ENCODE measurements at regions not wholly inside any gene's neighbourhood (a gene's known extent, or its start where the extent isn't known, plus 50 kb on each side); places are given as distances from the start of the nearest gene placed in this dataset.

DNA sequence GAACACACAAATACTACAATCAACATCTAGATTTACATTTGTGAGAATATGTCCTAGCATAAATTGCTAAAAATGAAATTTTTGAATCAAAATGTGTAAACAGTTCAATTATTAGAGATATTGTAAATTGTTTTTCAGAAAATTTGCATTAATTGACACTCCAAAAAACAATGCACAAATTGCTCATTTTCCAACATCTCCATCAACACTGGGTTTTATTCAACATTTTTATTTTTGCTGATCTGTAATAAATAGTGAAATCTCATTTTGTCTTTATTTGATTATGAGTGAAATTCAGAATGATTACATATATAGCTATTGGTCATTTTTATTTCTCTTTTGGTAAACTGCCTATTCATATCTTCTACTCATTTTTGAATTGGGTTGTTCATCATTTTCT lies 120.0 kb upstream of the GRIA3 start:
- Histone ChIP-seq H3K4me3 (replicated peaks in 1 of 3; ENCODE audit: low read depth in 2 of 3, low read length in 3 of 3) (no peak overlapping the region), H3K4me2 (replicated peaks; ENCODE audit: extremely low read depth, low read length, poor library complexity, severe bottlenecking) (no peak overlapping the region), H3K4me1 (ENCODE audit: control insufficient read depth in 1 of 2, insufficient read depth in 2 of 2, low read length in 2 of 2) (no peaks in the 10 kb centered on the region), H3K27ac (ENCODE audit: low read depth in 1 of 2, low read length in 2 of 2) (no peak overlapping the region), H3K9ac (ENCODE audit: insufficient read depth, low read length, poor library complexity, severe bottlenecking) (no peak overlapping the region), H3K79me2 (ENCODE audit: insufficient read depth, low read length) (no peaks in the 10 kb centered on the region), H3K9me3 (replicated peaks in 1 of 2; ENCODE audit: control insufficient read depth in 1 of 2, insufficient read depth in 1 of 2, low read length in 2 of 2) (no peaks in the 10 kb centered on the region), H2AFZ (ENCODE audit: insufficient read depth, low read depth, low read length, poor library complexity, severe bottlenecking) (no peak overlapping the region), H3K27me3 (ENCODE audit: control insufficient read depth in 2 of 2, insufficient read depth in 2 of 2, low read length in 2 of 2) (no peaks in the 10 kb centered on the region), H3K36me3 (replicated peaks in 1 of 2; ENCODE audit: control insufficient read depth in 1 of 2, insufficient read depth in 2 of 2, low read length in 2 of 2) (no peaks in the 10 kb centered on the region), H4K20me1 (ENCODE audit: insufficient read depth, low read length) (no peaks in the 10 kb centered on the region)
- intact Hi-C loops (cut with micrococcal nuclease): no loop called here
- peaks cover 0 to 14% (median 3%) of the 10 kb centered on the region in 7 donors for H3K9me3 Mint-ChIP-seq
- H3K27me3 Mint-ChIP-seq (ENCODE audit: low read depth in 3 of 3): no peaks in the 10 kb centered on the region
- no peak for DNase-seq
- no peaks in the 10 kb centered on the region for H3K4me1 Mint-ChIP-seq
- H3K4me3 Mint-ChIP-seq: no peak overlapping the region
- no peak overlapping the region for H3K27ac Mint-ChIP-seq
- TF ChIP-seq, protein P1, sequence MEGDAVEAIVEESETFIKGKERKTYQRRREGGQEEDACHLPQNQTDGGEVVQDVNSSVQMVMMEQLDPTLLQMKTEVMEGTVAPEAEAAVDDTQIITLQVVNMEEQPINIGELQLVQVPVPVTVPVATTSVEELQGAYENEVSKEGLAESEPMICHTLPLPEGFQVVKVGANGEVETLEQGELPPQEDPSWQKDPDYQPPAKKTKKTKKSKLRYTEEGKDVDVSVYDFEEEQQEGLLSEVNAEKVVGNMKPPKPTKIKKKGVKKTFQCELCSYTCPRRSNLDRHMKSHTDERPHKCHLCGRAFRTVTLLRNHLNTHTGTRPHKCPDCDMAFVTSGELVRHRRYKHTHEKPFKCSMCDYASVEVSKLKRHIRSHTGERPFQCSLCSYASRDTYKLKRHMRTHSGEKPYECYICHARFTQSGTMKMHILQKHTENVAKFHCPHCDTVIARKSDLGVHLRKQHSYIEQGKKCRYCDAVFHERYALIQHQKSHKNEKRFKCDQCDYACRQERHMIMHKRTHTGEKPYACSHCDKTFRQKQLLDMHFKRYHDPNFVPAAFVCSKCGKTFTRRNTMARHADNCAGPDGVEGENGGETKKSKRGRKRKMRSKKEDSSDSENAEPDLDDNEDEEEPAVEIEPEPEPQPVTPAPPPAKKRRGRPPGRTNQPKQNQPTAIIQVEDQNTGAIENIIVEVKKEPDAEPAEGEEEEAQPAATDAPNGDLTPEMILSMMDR (IDR thresholded peaks at IDR 0.05): no peak
- H3K36me3 Mint-ChIP-seq: no peaks in the 10 kb centered on the region

DNA sequence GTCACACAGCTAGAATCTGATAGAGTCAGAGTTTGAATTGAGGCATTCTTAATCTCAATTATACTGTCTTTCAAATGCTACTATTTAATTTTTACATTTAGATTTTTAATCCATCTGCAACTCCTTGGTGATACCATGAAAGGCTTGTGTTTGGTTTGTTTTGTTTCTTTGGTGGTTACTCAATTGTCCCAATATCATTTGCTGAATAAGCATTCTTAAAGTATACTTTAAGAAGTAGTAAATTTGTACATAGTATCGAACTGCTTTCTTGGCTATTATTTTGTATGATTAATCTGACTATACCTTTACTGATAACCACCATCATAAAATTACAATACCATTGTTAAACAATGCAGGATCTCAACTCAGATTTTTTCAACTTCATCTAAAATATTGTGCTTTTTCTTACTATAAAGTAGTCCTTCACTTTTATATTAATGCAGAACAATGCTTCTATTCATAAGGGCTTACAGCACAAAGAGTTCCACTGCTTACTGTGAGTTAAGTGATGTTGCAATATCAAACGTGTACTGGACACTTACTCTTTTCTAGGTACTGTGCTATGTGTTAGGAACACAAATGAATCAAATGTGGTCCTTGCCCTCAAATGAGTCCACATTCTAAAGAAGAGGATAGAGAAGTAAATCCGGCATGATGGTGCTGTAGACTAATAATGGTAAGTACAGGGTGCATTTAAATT lies 111.2 kb upstream of the GRIA3 start:
- H3K4me3 ChIP-seq (replicated peaks in 1 of 3; ENCODE audit: low read depth in 2 of 3, low read length in 3 of 3): no peak overlapping the region
- intact Hi-C loops (cut with micrococcal nuclease): no loop called here
- TF ChIP-seq, protein P1 (IDR thresholded peaks at IDR 0.05): no peak
- H3K4me1 Mint-ChIP-seq: peaks cover 7% of the 10 kb centered on the region
- H3K27me3 ChIP-seq (ENCODE audit: control insufficient read depth in 2 of 2, insufficient read depth in 2 of 2, low read length in 2 of 2): no peaks in the 10 kb centered on the region
- no peak overlapping the region for H3K4me3 Mint-ChIP-seq
- H3K36me3 Mint-ChIP-seq: no peaks in the 10 kb centered on the region
- WGBS (ENCODE audit: insufficient coverage): no CpG with 5 or more reads among the region's 3 CpGs
- no peaks in the 10 kb centered on the region for H3K9me3 ChIP-seq (replicated peaks in 1 of 2; ENCODE audit: control insufficient read depth in 1 of 2, insufficient read depth in 1 of 2, low read length in 2 of 2)
- no peak overlapping the region for H3K27ac ChIP-seq (ENCODE audit: low read depth in 1 of 2, low read length in 2 of 2)
- H3K79me2 ChIP-seq (ENCODE audit: insufficient read depth, low read length): no peaks in the 10 kb centered on the region
- no peaks in the 10 kb centered on the region for H3K36me3 ChIP-seq (replicated peaks in 1 of 2; ENCODE audit: control insufficient read depth in 1 of 2, insufficient read depth in 2 of 2, low read length in 2 of 2)
- H3K4me1 ChIP-seq (ENCODE audit: control insufficient read depth in 1 of 2, insufficient read depth in 2 of 2, low read length in 2 of 2): peaks cover 0 to 6% of the 10 kb centered on the region in 2 donors
- no peak for DNase-seq
- no peaks in the 10 kb centered on the region for H3K27me3 Mint-ChIP-seq (ENCODE audit: low read depth in 3 of 3)
- no peak overlapping the region for H3K4me2 ChIP-seq (replicated peaks; ENCODE audit: extremely low read depth, low read length, poor library complexity, severe bottlenecking)
- H3K9ac ChIP-seq (ENCODE audit: insufficient read depth, low read length, poor library complexity, severe bottlenecking): no peak overlapping the region
- H2AFZ ChIP-seq (ENCODE audit: insufficient read depth, low read depth, low read length, poor library complexity, severe bottlenecking): no peak overlapping the region
- H3K9me3 Mint-ChIP-seq: peaks cover 0 to 10% (median 0%) of the 10 kb centered on the region in 7 donors
- no peak overlapping the region for H3K27ac Mint-ChIP-seq
- H4K20me1 ChIP-seq (ENCODE audit: insufficient read depth, low read length): no peaks in the 10 kb centered on the region

All from CD14-positive monocyte (primary cell).